CD4-positive, alpha-beta T cell treated with Interleukin-10 for 1 hour (primary cell): ENCODE measurements at regions not wholly inside any gene's neighbourhood (a gene's known extent, or its start where the extent isn't known, plus 50 kb on each side); places are given as distances from the start of the nearest gene placed in this dataset.

Source experiments
- DNase-seq: peaks from one replicate; pipeline ENCODE4 v3.0.0-alpha.2; 2020

DNA sequence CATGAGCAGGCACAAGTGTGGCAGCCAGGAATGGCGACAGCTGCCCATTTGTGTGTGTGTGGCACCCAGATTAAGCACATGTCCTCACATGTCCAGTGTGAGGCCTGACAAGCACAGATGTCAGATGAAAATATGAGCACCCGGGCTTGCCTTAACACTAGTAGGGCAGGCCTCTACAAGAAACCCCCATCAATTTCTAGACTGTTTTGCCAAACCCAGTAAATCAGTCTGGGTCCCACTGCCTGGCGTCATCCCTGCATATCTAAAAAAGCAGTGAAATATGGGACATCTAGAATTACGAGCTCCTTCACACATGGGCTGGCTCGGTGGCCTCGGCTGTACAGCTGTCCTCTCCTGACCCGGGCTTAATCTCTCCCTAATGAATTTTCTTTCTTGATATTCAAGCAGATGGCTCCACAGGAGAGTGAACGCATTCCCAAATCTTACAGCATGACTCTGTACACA is 432.7 kb downstream of the FOXO1 start:
- DNase-seq: no peak

DNA sequence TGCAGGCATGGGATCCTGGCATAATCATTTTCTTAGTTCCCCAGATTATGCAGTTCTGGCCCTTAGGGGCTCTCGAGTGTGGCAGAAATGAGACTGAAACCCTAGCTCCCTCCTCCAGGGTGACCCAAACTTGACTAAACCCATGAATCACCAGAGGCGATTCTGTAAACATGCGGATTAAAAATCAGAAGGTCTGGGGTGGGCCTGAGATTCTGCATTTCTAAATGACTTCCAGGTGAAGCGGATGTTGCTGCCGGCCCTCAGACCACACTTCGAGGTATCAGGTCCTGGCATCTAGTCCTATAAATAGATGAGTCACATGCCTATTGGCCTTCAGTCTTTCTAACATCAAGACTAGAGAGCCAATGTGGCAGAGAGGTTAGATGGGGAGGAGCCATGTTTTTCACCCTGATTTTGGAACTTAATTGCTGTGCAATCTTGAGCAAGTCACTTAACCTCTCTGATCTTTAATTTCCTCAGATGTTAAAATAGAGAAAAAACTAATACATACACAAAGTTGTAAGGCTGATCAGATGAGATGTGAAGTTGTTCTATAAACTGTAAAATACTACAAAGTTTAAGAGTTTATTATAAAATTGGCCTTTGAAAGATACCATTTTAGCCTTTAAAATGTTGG is 431.2 kb downstream of the FOXO1 start:
- DNase-seq: no peak

DNA sequence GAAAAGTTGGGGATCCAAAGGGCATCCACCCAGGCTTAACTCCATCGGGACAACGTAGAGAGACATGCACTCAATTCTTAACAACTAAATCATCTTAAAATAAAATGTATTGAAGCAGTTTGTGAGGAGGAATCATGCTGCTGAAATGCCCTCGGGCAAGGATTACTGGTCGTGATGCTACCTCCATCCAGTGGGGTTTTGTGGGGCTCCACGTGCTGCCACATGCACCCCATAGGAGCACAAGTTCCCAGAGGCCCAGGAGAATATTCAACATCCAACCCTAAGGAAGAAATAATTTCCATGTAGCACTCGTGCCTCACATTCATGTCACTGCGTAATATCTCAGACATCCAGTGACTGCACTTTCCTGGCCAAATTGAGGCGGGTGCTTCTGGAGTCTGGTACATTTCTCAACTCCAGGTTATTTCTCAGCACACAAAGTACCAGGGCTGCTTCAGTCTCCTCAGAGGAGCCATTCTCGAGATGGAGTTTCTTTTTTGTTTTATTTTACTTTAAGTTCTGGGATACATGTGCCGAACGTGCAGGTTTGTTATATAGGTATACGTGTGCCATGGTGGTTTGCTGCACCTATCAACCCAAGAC is 429.8 kb downstream of the FOXO1 start:
- DNase-seq: no peak

DNA sequence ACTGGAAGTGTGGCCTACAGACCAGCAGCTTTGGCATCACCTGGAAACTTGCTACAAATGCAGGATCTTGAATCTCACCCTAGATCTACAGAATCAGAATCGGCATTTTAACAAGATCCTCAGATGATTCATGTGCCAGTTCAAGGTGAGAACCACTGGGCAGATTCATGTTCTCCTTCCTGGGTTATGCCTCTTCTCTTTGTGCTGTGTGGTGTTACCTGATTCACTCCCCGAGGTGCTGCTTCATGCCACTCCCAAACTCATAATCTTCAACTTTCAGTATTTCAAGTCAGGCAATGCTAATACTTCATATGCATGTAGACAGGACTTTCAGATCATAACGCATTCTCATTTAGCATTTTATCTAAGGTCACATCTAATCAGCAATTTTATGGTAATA is 427.7 kb downstream of the FOXO1 start:
- DNase-seq: no peak

DNA sequence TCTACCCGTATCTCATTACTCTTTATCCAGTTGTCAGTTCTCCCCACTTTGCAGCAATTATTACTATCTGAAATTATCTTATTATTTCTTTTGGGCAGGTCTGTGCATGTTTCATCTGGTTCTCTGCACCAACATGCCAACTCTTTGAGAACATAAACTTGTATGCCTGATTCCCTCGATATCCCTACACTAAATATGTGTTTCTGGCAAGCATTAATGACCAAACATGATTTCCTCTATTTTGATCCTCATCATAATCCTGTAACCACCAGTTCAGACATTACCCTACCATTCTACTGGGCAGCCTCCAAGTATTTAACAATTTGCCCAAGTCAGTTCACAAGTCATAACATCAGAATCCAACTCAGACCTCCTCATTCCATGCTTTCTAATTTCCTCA is 426.1 kb downstream of the FOXO1 start:
- no peak for DNase-seq

DNA sequence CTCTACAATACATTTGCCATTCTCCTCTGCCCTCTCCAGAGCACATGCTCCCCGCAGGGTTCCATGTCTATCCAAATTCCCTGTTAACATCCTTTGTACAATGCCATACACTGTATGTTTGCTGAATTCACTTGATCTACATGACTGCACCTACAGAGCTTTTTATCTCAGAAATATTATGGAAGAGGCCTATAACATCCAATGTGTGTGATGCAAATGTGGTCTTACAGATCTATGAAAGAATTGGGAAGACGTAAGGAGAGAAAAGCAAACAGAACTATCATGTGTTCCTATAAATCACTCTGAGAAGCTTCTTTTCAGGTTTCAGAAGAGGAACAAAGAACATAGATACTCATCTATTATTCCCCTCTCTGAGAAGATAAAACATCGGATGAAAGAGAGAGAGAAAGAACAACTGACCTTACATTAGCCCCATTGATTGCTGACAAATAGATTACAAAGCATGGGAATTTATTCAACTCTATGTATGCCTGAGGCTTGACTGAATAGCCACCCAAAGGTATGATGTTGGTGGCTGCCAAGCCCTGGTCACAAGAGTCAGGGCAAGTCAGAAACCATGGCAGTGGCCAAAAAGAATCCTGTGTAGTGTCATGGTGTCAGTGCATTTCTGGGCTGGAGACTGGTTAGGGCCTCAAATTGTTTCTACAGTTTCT is 425.2 kb downstream of the FOXO1 start:
- DNase-seq: no peak

DNA sequence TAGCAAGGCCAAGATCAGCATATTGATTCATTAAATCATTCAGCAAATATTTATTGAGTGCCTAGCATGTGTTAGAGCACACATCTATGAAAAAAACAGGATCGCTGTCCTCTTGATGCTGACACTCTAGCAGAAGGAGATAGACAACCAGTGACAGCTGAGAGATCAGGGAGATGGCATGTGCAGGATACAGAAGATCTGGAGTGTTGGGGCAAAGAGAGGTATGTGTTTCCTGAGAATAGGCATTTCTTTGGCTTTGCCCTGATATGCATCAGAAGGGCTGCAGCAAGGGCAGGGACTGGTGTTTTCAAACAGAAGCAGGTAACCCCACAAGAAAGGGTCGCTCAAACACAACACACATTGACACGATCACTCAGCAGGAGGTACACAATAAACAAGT is 423.4 kb downstream of the FOXO1 start:
- DNase-seq: no peak

DNA sequence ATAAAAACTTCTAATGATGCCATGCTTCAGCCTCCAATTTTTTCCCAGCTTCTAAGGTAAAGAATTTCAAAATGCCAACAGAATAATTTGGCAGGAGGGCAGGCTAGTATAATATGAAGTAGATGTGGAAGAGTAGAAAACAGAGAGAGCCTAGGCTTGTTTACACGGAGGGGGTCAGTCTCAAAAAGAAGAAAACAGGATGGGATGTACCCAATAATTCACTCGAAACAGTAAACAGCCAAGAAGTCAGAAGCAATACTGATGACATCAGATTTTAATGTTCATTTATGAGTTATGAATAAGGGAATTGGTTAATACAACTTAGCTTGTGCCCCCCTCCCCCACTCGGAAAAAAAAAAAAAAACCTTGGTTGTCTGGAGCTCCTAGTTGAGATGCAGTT is 422.5 kb downstream of the FOXO1 start:
- no peak for DNase-seq

DNA sequence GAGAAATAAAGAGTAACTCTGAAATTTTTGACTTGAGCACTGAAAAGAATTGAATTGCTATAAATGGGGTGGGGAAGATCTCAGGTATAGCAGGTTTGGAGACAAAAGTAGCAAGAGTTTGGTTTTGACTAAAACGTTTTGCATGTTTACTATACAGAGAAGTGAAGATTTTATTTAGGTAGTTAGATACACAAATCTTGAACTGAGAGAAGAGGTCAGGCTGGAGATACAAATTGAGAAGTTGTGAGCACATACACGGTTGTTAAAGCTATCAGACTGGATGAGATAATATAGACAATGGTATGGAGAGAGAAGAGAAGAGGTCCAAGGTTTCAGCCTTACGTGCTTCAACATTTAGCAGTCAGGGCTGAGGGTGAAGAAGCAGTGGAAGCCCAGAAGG is 420.9 kb downstream of the FOXO1 start:
- no peak for DNase-seq

DNA sequence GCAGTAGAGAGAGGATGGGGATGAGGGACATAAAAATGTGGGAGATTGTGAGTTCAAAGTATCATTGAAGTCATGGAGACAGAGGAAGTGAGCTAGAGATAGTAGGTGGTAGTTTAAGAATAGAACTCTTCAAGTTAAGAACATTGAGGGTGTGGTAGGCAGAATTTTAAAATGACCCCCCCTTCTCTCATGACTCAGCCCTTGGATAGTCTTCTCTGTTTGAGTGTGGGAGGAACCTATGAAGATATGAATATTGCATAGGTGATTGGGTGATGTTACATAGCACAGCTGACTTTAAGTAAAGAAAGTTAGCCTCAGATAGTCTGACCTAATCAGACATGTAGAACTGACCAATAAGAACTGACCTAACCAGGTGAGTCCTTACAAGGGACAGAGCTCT is 418.6 kb downstream of the FOXO1 start:
- DNase-seq: no peak

DNA sequence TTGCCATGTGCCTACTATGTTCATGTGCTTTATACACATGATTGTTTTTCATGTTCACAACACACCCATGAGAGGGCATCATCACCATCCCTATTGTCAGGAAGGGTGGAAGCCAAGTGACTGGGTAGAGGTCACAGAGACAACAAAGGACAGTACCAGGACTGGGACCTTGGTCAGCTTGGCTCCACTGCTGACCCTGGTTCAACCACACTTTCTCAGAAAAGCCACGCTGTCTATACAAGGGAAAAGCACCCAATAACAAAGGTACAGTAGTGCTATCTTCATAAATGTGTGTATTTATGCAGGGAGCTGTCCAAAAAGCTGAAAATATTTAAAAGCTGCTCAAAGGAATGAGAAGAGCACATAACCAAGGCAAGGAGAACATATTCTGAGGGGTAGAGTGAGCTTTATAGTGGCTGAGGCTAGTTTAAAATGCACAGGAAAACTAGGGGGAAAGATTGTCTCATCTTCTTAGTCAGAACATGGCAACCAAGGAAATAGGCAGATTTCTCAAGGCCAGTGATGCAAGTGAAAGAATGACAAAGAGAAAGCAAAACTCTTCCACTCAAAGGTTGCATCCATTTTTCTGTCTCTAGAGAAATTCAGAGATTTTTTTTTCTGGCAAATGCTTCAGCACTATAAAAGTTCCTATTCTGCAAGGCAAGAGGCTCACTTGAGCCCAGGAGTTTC is 415.0 kb downstream of the FOXO1 start:
- no peak for DNase-seq

DNA sequence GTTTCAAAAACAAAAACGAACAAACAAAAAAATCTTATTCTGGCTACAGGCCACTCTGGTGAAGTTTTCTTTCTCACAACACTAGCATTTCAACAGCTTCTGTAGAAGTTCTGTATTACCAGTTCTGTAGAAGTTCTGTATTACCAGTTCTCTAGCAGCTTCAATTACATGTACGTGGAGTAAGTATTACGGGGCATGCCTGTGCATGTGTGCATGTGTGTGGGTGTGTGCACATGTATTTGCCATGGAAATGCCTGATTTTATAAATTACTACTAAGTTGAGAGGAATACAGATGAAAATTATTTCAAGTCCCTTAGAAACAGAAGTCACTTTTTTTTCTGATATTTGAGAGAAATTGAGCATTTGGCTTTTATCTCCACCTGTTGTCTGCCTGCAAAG is 414.2 kb downstream of the FOXO1 start:
- DNase-seq: no peak

DNA sequence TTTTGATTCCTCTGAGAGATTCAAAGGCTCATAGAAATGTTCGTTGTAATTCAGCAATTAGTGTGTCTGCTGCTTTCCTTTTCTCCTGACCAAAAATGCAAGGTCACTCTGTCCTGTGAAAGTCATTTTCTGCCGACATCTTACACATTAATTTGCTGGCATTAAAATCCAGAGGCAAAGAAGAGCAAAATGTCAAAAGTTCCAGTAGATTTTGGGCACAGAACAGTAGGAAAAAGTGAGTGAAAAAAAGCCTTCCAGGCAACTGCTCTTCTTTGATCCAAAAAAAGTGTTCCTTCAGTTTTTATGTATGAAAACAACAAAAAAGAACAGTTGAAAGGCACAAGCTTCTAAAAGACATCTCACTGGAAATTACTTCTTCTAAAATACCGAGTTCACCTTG is 413.8 kb downstream of the FOXO1 start:
- DNase-seq: no peak

DNA sequence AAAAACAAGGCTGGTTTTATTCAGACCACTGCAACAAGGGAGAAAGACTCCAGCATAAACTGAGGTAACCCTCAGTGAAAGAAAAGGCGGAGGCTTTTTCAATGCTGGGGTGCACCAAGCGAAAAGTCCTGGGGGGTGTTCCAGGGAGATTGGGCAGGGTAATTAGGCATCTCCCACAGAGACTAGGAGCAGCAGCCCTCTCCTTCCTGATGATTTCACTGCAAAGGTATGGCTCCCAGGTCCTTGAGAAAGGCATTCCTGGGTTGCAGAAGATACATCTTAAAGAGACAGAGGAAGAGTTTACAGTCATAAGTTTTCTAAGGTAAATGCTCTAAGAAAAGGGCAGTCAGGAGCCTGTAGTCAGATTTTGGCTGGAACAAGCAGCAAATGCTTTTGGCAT is 412.0 kb downstream of the FOXO1 start:
- no peak for DNase-seq

DNA sequence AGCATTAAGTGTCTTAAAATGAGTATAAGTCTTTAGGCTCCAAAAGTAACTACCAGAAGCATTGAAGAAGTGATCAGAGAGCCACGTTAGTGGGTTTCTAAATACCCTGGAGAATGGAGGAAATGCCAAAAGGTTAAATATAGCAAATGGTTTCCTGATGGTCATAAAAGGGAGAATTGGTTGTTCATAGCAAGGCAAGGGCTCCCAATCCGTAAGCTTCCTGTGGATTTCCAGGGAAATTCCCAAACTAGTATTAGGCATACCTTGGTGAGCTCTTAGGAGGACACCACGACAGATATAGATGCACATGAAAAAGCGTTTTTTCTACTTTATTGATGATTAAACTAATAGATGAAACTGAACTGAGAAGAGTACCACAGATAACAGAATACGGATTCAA is 410.9 kb downstream of the FOXO1 start:
- DNase-seq: no peak

DNA sequence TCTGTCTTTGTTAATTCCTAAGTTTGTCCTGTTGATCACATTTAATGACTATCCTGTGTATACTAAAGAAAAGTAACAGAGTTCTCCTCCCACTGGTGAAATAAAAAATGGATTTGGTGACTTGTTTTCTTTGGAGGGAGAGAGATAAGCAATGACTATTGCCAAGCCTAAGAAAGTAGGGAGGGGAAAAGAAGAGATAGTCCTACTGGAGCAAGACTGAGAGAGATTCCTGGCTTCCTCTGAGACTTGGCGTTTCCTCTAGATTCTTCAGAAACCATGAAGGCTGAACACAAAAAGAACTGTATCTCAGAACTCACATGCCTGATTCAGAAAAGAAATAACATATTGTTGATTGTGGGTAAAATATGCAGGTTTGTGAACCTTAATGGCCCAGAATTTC is 406.5 kb downstream of the FOXO1 start:
- DNase-seq: no peak

DNA sequence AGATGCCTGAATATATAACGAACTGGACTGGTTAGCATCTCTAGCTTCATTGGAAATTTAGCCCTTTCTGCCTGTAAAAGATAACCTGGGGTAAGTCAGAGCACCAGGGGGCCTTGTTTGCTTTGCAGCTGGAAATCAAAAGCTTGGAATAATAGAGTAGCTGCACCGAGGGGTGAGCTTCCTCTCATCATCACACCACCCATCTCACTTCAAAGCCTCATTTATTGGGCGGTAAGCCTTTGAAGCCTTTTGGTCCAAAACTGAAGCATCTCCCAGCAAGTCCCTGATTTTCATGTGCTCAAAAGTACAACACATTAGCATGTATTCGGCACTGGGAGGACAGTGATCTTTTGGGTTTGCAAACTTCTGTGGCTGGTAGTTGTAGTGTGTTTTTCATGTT is 405.1 kb downstream of the FOXO1 start:
- DNase-seq: no peak

DNA sequence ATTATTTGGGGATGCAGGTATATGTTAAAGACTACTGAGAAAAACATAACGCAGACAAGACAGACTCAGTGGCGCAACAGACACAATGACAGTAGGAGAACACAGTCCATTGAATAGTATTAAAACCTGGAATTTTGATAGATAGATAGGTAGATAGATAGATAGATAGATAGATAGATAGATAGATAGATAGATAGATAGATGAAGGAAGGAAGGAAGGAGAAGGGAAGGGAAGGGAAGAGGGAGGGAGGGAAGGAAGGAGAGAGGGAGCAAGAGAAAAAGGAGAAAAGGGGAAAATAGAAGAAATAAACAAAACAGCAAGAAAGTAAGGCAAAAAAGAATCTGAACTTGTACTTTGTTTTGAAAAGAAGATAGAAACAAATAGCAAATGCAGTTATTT is 404.5 kb downstream of the FOXO1 start:
- no peak for DNase-seq

DNA sequence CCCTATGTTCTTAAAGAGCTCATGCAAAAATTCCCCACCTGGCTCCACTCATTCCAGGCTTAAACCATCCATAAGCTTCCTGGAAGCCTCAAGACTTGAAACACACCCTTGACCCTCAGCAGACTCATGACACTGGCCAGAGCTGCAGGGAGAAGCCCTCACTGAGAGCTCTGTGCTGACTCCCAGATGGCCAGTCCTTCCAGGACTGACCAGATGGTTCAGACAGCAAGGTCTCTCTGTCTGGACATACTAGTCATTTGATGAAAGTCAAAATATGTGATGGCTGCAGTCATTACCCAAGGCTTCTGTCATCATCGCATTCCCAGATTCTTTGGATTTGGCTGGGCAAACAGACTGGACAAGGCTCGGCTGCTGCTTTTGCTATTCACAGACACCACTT is 397.4 kb downstream of the FOXO1 start:
- DNase-seq: no peak

DNA sequence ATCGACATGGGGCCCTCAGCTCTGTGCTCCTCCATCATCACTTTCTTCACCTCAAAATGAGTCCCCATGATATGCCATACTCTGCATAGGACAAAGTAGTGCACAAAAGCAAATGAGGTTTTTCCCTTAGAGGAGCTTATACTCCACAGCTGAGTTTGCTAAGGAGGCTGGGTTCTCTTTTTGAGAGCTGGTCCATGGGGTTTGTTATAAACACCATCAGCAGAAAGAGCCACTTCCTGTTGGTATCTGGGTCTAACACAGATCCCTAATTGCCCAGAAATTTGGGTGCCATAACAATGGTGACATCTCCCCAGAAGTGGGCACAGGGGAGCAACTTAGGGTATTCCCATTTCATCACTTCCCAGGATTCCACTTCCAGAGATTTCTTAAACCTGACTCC is 395.7 kb downstream of the FOXO1 start:
- no peak for DNase-seq

DNA sequence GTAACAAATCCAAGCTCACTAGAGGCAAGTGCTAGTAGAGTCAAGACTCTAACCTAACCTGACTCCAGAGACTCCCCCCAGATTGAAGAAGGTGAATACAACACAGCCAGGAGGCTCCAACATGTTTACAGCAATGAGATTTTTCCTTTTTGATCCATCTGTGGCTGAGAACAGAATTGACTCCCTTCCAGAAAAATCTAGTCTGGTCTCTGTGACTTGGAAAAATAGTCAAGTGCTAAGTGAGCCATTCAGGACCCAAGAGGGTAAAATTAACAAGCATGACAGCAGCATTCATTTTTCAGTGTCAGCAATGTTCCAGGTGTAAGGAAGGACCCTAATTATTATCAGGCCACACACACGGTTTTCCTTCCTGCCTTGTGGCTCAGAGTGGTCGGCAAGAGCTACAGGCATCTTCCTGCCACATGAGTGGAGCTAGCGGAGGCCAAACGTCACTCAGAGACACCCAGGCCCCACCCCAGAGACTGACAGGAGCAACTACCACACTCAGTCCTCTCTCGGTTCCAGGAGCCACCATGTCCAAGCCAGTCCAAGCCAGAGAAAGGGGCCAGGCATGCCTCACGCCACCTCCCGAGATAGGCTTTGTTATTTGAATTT is 395.1 kb downstream of the FOXO1 start:
- DNase-seq: no peak

DNA sequence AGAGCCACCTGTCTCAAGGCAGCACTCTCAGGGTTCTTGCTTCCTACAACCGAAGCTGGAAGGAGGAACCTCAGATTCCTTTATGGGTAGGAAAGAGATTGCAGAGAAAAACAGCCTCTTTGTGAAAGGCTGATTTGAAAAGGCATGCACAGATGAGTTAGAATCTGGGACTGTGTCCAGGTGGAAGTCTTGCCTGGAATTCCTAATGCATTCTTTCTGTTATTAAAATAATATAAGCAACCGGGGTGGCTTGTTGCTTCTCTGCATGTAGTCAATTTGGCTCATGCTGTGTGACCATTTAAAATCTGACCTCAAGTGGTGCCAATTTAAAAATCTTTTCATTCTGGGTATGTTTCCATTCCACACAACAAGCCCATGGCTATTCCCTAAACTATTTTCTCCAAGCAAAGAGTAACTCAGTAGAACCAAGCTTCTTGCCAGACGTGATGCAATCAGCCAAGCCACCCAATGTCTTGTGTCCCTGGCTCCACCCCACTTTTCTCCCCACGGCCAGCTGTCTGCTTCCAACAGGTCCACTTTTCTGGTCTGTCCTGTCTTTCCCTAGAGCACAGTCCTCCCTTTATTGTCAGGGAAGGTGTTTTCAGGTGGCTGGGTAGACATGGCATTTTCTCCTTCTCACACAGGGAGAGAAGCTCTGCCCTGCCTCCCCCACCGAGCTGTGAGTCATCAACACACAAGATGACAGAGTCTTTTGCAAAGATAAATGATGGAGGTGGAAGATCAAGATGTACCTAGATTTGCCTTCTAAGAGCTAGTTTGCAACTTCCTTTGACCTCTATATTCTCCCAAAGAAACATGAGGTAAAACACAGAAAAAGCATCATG is 394.3 kb downstream of the FOXO1 start:
- no peak for DNase-seq

DNA sequence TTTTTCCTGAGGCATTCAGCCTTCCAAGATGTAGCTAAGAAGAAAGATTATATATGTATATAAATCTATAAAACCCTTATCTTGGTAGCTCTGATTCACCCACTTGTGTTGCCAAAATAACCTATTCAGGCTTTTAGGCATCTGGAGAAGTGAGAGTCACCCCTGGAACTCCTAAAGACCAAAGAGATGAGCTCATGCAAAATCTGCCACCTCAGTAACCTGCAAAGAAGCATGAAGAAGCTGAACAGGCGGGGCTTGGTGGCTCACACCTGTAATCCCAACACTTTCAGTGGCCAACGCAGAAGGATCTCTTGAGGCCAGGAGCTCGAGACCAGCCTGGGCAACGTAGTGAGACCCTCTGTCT is 393.7 kb downstream of the FOXO1 start:
- DNase-seq: no peak
